GM12878 (cell line): ENCODE measurements at regions not wholly inside any gene's neighbourhood (a gene's known extent, or its start where the extent isn't known, plus 50 kb on each side); places are given as distances from the start of the nearest gene placed in this dataset.

ENCODE experiments used
- JUND ChIP-seq: IDR thresholded peaks from 2 replicates; pipeline ENCODE4 v1.6.1; 2012; ENCODE audit warnings: low read depth, mild to moderate bottlenecking, low read length, improper control_type of control experiment, moderate library complexity
- TF ChIP-seq, protein P1 (sequence below), 3 experiments: IDR thresholded peaks in 2 of 3; conservative IDR thresholded peaks in 1 of 3; 2 replicates each; pipeline ENCODE4 v1.5.1; 2011; ENCODE audit warnings: low read depth in 3 of 3, low read length in 3 of 3, mild to moderate bottlenecking in 3 of 3, control low read depth in 2 of 3, moderate library complexity in 2 of 3, inconsistent platforms in 1 of 3, mixed read lengths in 1 of 3; ENCODE audit not compliant: control insufficient read depth in 2 of 3, insufficient read depth in 1 of 3; ENCODE audit errors: extremely low read depth in 1 of 3

DNA sequence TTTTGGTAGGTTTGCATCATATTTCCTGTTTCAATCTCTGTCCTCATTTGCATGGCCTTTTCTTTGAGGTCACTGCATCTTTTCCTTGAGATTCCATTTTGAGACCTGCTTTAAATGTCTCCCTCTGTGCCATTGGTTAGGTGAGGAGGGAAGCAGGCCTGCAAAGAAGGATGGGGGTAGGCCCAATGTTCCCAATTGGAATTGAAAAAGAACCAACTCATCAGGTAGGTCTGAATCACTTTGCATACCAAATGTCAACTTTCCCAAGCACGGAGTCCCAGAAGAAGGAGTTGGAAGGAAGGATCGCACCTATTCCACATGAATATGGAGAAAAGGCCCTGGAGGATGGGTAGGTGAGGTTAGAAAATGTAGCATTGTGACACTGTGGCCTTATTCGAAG is 318.5 kb downstream of the BLID start:
- no peak for TF ChIP-seq JUND
- TF ChIP-seq, protein P1, sequence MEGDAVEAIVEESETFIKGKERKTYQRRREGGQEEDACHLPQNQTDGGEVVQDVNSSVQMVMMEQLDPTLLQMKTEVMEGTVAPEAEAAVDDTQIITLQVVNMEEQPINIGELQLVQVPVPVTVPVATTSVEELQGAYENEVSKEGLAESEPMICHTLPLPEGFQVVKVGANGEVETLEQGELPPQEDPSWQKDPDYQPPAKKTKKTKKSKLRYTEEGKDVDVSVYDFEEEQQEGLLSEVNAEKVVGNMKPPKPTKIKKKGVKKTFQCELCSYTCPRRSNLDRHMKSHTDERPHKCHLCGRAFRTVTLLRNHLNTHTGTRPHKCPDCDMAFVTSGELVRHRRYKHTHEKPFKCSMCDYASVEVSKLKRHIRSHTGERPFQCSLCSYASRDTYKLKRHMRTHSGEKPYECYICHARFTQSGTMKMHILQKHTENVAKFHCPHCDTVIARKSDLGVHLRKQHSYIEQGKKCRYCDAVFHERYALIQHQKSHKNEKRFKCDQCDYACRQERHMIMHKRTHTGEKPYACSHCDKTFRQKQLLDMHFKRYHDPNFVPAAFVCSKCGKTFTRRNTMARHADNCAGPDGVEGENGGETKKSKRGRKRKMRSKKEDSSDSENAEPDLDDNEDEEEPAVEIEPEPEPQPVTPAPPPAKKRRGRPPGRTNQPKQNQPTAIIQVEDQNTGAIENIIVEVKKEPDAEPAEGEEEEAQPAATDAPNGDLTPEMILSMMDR (IDR thresholded peaks at IDR 0.05 in 2 of 3, conservative IDR thresholded peaks at IDR 0.05 in 1 of 3; ENCODE audit: control insufficient read depth in 2 of 3, extremely low read depth in 1 of 3, insufficient read depth in 1 of 3, low read depth in 3 of 3, low read length in 3 of 3) = no peak
